Heart right ventricle (tissue), 16 donors: ENCODE measurements at regions not wholly inside any gene's neighbourhood (a gene's known extent, or its start where the extent isn't known, plus 50 kb on each side); places are given as distances from the start of the nearest gene placed in this dataset.

Source experiments
- ATAC-seq, 8 donors: fragments of 200-7000 bp; cut with Tn5 transposase; one replicate each; pipeline ENCODE4 v1.9.1; 2020; ENCODE audit warnings: mild to moderate bottlenecking in 8 of 8, moderate library complexity in 8 of 8, moderate number of reproducible peaks in 1 of 8
- DNase-seq, 2 donors: peaks; one replicate each; pipeline ENCODE4 v3.0.0-alpha.2; 2020
- H3K27ac ChIP-seq, 10 donors: fragments of 200-600 bp; sonication (generic) in 2 of 10; one replicate each; pipeline versions ENCODE4 v1.5.0 to v1.8.0; 2020 to 2022; ENCODE audit warnings: mild to moderate bottlenecking in 3 of 10
- H3K27me3 ChIP-seq, 7 donors: fragments of 200-600 bp; one replicate each; pipeline ENCODE4 v1.8.0; 2021 to 2022; ENCODE audit warnings: mild to moderate bottlenecking in 2 of 7
- H3K36me3 ChIP-seq, 9 donors: fragments of 200-600 bp; sonication (generic) in 1 of 9; one replicate each; pipeline versions ENCODE4 v1.5.0 to v1.8.0; 2020 to 2022; ENCODE audit warnings: mild to moderate bottlenecking in 2 of 9
- H3K4me1 ChIP-seq, 9 donors: fragments of 200-600 bp; sonication (generic) in 1 of 9; one replicate each; pipeline versions ENCODE4 v1.5.0 to v1.8.0; 2020 to 2022; ENCODE audit warnings: mild to moderate bottlenecking in 4 of 9
- H3K4me3 ChIP-seq, 10 donors: fragments of 200-600 bp; sonication (generic) in 2 of 10; one replicate each; pipeline versions ENCODE4 v1.5.0 to v1.8.0; 2020 to 2022; ENCODE audit warnings: mild to moderate bottlenecking in 7 of 10, moderate library complexity in 2 of 10
- H3K9me3 ChIP-seq, 11 donors: fragments of 200-600 bp in 10 of 11; sonication (generic) in 2 of 11; one replicate each; pipeline versions ENCODE4 v1.5.0 to v1.8.0; 2013 to 2022; ENCODE audit warnings: mild to moderate bottlenecking in 2 of 11, control low read depth in 1 of 11, moderate library complexity in 1 of 11
- WGBS, 2 donors: extraction: QIAGEN DNeasy Blood & Tissue Kit; methylation state at CpG; one replicate each; pipeline ENCODE4 v1.1.7; 2013; ENCODE audit warnings: inconsistent platforms in 1 of 2; 5-methylcytosine and 5-hydroxymethylcytosine counted together
- intact Hi-C, 10 donors: fragments of 100-400 bp; cut with DNase I; formaldehyde crosslinking; loops; one replicate each; pipeline versions ENCODE4 v1.11.1 to v1.14.2; 2022
- TF ChIP-seq, protein P1 (sequence below), 9 donors: fragments of 200-600 bp; sonication (generic) in 2 of 9; IDR thresholded peaks; one replicate each; pipeline versions ENCODE4 v1.5.0 to v1.8.0; 2021 to 2022; ENCODE audit warnings: antibody characterized with exemption in 9 of 9, mild to moderate bottlenecking in 5 of 9, moderate library complexity in 1 of 9
- donor health status: Arrhythmogenic right ventricular cardiomyopathy.
- donor health status: ischemic (EF 13 %, LVEDD 7.1; RV severe dilation, severe dysfunction).
- donor health status: healthy with polysubstance abuse.
- donor health status: DM: no; HTN: yes; CAD: no.
- donor health status: DM: no; HTN: no; CAD: no.
- donor health status: ischemic (EF 25% LVEDD 6.9; RV normal size, moderate dysfunction).
- donor health status: ischemic (EF 25% LVEDD 5.7; RV mildly dilated, moderate dysfunction).
- donor health status: healthy.
- donor health status: DM: yes; HTN: yes; CAD: no.
- donor health status: Ischemic cardiomyopathy.
- donor health status: ischemic (EF 35%, LVEDD 5.7; RV mildly dilated, moderate dysfunction).
- donor health status: nonischemic (EF 11% LVEDD 7.7; RV severe dilation, severe dysfunction).
- donor health status: DM: yes; HTN: yes; CAD: no.
- donor health status: PGD.
- donor health status: ischemic (EF 29% LVEDD 5.4; RV normal size, mild dysfunction).
- donor health status: nonischemic (EF 23%, LVEDD 6.1; RV moderate dilation, normal function).

DNA sequence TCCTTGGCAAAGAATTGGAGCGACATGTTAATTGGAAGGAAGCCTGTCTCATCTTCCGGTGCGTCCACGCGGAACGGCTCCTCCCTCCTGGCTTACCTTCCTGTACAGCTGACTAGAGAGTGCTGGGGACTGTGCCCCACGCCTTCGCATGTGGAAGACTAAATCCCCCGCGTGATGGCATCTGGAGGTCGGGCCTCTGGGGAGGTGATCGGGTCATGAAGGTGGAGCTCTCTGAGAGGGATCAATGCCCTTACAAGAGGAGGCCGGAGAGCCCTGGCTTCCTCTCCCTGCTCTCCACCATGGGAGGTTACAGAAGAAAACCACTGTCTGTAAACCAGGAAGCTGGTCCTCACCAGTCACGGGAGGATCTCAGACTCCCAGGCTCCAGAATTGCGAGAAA, 104.1 kb upstream of the OTOS start:
- intact Hi-C loops, result no loop called here

DNA sequence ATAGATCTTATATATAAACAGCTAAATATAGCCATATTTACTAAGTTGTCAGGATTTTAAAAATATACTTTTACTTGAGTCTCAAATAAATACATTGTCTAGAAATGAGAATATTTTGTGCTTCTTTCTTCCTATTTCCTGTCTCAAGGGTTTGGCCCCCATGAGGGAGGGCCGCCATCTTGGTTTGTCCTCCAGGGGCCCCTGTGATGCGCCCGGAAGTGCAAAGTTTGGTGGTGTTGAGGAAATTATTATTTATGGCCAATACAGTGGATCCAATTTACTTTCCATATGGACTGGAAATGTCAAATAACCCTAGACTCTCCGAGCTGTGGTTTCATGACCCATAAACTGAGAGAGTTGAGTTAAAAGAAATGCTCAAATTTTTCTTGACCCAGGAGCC, 104.7 kb upstream of the OTOS start:
- no peaks in the 10 kb centered on the region for H3K27me3 ChIP-seq
- intact Hi-C loops, result no loop called here
- no peak for DNase-seq
- TF ChIP-seq, protein P1, sequence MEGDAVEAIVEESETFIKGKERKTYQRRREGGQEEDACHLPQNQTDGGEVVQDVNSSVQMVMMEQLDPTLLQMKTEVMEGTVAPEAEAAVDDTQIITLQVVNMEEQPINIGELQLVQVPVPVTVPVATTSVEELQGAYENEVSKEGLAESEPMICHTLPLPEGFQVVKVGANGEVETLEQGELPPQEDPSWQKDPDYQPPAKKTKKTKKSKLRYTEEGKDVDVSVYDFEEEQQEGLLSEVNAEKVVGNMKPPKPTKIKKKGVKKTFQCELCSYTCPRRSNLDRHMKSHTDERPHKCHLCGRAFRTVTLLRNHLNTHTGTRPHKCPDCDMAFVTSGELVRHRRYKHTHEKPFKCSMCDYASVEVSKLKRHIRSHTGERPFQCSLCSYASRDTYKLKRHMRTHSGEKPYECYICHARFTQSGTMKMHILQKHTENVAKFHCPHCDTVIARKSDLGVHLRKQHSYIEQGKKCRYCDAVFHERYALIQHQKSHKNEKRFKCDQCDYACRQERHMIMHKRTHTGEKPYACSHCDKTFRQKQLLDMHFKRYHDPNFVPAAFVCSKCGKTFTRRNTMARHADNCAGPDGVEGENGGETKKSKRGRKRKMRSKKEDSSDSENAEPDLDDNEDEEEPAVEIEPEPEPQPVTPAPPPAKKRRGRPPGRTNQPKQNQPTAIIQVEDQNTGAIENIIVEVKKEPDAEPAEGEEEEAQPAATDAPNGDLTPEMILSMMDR (IDR thresholded peaks at IDR 0.05), result no peak
- peaks cover under 1 to 19% (median 5%) of the 10 kb centered on the region in 9 donors for H3K4me1 ChIP-seq
- H3K4me3 ChIP-seq, result no peak overlapping the region
- H3K36me3 ChIP-seq, result no peaks in the 10 kb centered on the region
- peaks cover 0 to 5% (median 0%) of the 10 kb centered on the region in 11 donors for H3K9me3 ChIP-seq
- 78 to 85% methylated on average over 4 of the region's 4 CpGs for WGBS, 2 donors
- peak in 3 of 8 donors; percentile 4 to 21 (median 7) for ATAC-seq
- H3K27ac ChIP-seq, result no peak overlapping the region

More for the DNA sequence above, 104.1 kb upstream of the OTOS start:
- peaks cover 0 to 5% (median 0%) of the 10 kb centered on the region in 11 donors for H3K9me3 ChIP-seq
- no peaks in the 10 kb centered on the region for H3K27me3 ChIP-seq
- no peak overlapping the region for H3K27ac ChIP-seq
- 71 to 77% methylated on average over 15 of the region's 15 CpGs for WGBS, 2 donors
- ATAC-seq (no peak), DNase-seq (no peak)
- no peak overlapping the region for H3K4me3 ChIP-seq
- H3K4me1 ChIP-seq, result peaks cover 0 to 12% (median under 1%) of the 10 kb centered on the region in 9 donors
- no peaks in the 10 kb centered on the region for H3K36me3 ChIP-seq
- TF ChIP-seq, protein P1 (IDR thresholded peaks at IDR 0.05), result no peak

DNA sequence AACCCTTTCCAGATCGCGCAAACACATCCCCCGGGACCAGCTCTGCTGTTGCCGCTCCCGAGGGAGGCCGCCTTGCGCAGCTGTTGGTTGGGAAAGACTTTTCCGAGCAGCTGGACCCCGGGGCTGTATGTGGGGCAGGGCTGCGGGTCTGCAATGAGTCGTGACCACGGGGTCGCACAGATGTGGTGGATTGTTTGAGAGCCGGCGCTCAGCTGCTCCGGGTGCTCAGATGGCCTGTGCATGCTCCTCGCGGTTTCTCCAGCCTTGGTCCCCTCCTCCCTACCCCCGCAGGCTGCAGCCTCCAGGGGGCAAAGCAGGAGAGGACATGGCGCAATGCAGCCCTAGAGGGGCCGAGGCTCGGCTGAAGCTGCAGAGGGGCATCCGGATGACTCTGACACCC, 105.2 kb upstream of the OTOS start:
- peak; percentile 22 to 86 (median 63) for ATAC-seq
- intact Hi-C loops, result no loop called here
- Histone ChIP-seq H3K27me3 (no peaks in the 10 kb centered on the region), H3K4me1 (peaks cover 6 to 24% (median 9%) of the 10 kb centered on the region in 9 donors), H3K9me3 (peaks cover 0 to 2% (median 0%) of the 10 kb centered on the region in 11 donors), H3K36me3 (no peaks in the 10 kb centered on the region), H3K4me3 (no peak overlapping the region), H3K27ac (peak overlapping the region in 2 of 10 donors; percentile 30 to 34)
- TF ChIP-seq, protein P1 (IDR thresholded peaks at IDR 0.05), result no peak
- peak; percentile 79 to 81 for DNase-seq
- WGBS, 2 donors, result 72 to 86% methylated on average over 23 of the region's 23 CpGs

DNA sequence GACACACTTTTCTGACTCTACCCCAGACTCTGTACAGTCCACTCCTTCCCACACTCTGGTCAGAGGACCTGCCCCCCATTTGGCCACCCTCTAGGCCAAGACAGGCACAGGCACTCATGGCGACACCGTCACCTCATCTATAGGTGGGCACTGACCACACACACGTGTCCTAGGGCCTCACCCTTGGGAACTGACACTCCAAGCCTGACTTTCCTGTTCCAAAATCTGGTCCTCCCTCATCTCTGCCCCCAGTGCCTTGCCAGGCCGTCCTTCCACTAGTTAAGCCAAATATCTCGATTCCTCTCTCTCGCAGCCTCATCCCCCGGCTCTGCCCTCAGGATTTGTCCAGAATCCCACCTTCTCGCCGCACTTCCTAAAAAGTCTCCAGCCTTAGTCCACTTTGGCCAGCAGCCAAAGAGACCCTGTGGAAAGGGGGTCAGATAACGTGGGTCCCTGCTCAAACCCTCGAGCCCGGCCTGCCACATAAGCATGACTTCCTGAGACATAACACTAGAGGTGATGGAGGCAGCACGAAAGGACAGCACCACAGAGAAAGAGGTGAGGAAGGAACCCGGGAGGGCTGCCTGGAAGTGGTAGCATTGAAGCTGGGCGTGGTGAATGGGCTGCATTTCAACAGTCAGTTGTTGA, 105.8 kb upstream of the OTOS start:
- H3K27me3 ChIP-seq, result no peaks in the 10 kb centered on the region
- TF ChIP-seq, protein P1 (IDR thresholded peaks at IDR 0.05), result no peak
- peaks cover 12 to 30% (median 15%) of the 10 kb centered on the region in 9 donors for H3K4me1 ChIP-seq
- H3K36me3 ChIP-seq, result no peaks in the 10 kb centered on the region
- H3K27ac ChIP-seq, result peak overlapping the region in 2 of 10 donors; percentile 30 to 34
- ATAC-seq (no peak), DNase-seq (no peak)
- H3K9me3 ChIP-seq, result no peaks in the 10 kb centered on the region
- 91 to 95% methylated on average over 15 of the region's 15 CpGs for WGBS, 2 donors
- no peak overlapping the region for H3K4me3 ChIP-seq
- intact Hi-C loops, result no loop called here
